AG04450 (cell line): ENCODE measurements at regions not wholly inside any gene's neighbourhood (a gene's known extent, or its start where the extent isn't known, plus 50 kb on each side); places are given as distances from the start of the nearest gene placed in this dataset.
"Not testable (repeated sequence)": the region's sequence is repeated elsewhere in the genome, so short reads cannot be mapped to it uniquely, and the experiment has no call there.

ENCODE experiments used
- CTCF ChIA-PET: fragments of 300-600, 350-600 bp; formaldehyde crosslinking; extraction: SDS; loops from one replicate; lab custom pipeline; 2022; ENCODE audit warnings: antibody characterized with exemption, inconsistent platforms; lab: Charles Lee
- POLR2A ChIA-PET: fragments of 350-600 bp; formaldehyde crosslinking; extraction: SDS; loops from one replicate; lab custom pipeline; 2021; ENCODE audit warnings: antibody characterized with exemption, inconsistent platforms; lab: Yijun Ruan, JAX
- DNase-seq: peaks from one replicate; pipeline ENCODE4 v3.0.0-alpha.2; 2011; ENCODE audit warnings: low read depth, low spot score
- H3K27ac ChIP-seq: one replicate; pipeline ENCODE4 v1.5.1; 2012; ENCODE audit warnings: low read depth, low read length, control low read depth
- H3K27me3 ChIP-seq: one replicate; pipeline ENCODE4 v1.6.0; 2012; ENCODE audit warnings: low read length; ENCODE audit not compliant: control insufficient read depth, insufficient read depth
- H3K4me3 ChIP-seq: 2 replicates; pipeline ENCODE4 v1.5.1; 2011; ENCODE audit warnings: mild to moderate bottlenecking, low read depth, low read length, control low read depth
- H3K9me3 ChIP-seq: 2 replicates; pipeline ENCODE4 v1.5.1; 2012; ENCODE audit warnings: low read length; ENCODE audit not compliant: control insufficient read depth, insufficient read depth
- TF ChIP-seq, protein P1 (sequence below): IDR thresholded peaks from 2 replicates; pipeline ENCODE4 v1.5.1; 2011; ENCODE audit warnings: low read depth, low read length, control low read depth, inconsistent platforms

DNA sequence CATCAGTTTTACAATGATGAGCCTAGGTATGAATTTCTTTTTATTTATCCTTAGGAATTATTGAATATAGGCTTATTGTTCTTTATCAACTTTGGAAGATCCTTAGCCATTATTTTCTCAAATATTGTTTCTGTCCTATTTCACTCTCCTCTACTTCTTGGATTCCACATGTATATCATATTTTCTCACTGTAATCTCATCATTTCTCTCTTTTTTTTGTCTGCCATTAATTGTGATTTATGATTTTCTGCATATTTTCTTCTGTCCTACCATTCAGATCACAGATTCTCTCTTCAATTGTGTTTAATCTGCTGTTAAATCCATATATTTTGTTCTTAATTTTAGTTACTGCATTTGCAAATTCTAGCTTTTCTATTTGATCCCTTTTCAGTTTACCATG, 139.8 kb downstream of the ARRDC3 start:
- Histone ChIP-seq H3K9me3 (no peaks in the 10 kb centered on the region), H3K27me3 (no peaks in the 10 kb centered on the region), H3K27ac (no peak overlapping the region), H3K4me3 (no peak overlapping the region)
- TF ChIP-seq, protein P1, sequence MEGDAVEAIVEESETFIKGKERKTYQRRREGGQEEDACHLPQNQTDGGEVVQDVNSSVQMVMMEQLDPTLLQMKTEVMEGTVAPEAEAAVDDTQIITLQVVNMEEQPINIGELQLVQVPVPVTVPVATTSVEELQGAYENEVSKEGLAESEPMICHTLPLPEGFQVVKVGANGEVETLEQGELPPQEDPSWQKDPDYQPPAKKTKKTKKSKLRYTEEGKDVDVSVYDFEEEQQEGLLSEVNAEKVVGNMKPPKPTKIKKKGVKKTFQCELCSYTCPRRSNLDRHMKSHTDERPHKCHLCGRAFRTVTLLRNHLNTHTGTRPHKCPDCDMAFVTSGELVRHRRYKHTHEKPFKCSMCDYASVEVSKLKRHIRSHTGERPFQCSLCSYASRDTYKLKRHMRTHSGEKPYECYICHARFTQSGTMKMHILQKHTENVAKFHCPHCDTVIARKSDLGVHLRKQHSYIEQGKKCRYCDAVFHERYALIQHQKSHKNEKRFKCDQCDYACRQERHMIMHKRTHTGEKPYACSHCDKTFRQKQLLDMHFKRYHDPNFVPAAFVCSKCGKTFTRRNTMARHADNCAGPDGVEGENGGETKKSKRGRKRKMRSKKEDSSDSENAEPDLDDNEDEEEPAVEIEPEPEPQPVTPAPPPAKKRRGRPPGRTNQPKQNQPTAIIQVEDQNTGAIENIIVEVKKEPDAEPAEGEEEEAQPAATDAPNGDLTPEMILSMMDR: no peak
- ChIA-PET POLR2A (no interaction called here), CTCF (no interaction called here)
- DNase-seq: no peak

DNA sequence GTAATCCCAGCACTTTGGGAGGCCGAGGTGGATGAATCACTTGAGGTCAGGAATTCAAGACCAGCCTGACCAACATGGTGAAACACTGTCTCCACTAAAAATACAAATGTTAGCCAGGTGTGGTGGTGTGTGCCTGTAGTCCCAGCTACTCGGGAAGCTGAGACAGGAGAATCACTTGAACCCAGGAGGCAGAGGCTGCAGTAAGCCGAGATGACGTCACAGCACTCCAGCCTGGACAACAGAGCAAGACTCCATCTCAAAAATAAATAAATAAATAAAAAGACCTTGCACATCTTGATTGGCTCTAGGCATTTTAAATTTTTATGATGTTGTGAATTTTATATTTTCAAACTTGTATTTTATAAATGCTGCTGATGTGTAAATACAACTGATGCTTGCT, 141.7 kb downstream of the ARRDC3 start:
- DNase-seq, CTCF ChIA-PET, H3K27me3 ChIP-seq, H3K4me3 ChIP-seq, H3K9me3 ChIP-seq, H3K27ac ChIP-seq, POLR2A ChIA-PET: not testable (repeated sequence)

DNA sequence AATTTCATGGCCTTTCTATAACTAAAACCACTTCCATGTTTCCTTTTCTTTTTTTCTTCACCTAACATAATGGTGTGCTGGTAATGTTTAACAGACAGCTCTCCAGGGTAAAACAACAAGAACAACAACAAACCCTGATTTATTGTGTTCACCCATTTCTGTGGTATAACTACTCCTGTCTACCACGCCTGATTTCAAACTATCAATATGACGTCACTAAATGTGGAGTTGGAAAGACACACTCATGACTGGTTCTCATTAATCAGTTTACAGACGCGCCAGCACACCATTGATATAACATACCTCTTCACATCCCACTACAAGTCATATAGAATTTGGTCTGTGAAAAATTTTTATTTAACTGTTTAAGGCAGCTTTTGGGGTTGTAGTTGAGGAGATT, 142.9 kb downstream of the ARRDC3 start:
- H3K4me3 ChIP-seq: no peak overlapping the region
- no peak for DNase-seq
- ChIA-PET POLR2A (no interaction called here), CTCF (no interaction called here)
- TF ChIP-seq, protein P1: no peak
- no peaks in the 10 kb centered on the region for H3K9me3 ChIP-seq
- H3K27ac ChIP-seq: no peak overlapping the region
- no peaks in the 10 kb centered on the region for H3K27me3 ChIP-seq

DNA sequence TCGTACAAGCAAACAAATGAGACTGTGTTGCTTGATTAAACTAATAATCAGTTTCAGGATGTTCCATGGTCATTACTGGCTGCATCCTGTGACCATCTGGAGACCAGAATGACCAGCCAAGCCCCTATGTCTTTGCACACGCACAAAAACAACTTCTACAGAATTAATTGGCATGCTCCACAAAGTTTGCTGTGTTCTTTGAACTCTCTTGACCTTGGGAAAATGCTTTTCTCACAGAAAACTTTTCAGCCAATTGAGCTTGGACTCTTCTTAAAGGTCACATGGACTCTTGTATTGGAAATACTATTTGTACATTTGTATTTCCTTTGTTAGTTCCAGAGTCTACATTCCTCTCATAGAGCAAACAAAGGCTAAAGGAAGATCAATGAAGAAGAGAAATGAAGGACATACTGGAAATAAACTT, 147.8 kb downstream of the ARRDC3 start:
- no peak overlapping the region for H3K4me3 ChIP-seq
- no peak overlapping the region for H3K27ac ChIP-seq
- H3K9me3 ChIP-seq: no peaks in the 10 kb centered on the region
- CTCF ChIA-PET: interaction anchor here (0.6 kb wide), 1 partner anchor 15 kb away, joined by 4 read pairs; no protein-coding TSS in a partner anchor
- no peaks in the 10 kb centered on the region for H3K27me3 ChIP-seq
- DNase-seq: no peak
- POLR2A ChIA-PET: no interaction called here
- TF ChIP-seq, protein P1: no peak

DNA sequence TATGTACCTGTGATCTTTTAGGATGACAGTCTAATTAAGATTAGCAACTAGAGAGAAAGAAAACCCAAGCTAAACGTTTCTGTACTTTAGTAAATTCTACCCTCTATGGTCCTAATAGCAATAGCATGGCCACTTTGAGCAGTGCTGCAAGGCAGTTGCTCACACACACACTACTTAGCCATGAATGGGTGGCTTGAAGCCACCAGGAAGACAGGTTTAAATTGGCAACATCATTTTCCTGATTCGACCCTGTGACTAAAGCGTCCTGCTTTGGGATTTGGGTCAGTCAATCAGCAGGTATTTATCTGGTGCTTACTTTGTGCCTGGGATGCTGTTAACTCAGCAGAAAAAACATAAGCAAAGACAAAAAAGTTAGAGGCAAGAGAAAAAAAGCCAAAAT, 150.6 kb downstream of the ARRDC3 start:
- Histone ChIP-seq H3K27me3 (no peaks in the 10 kb centered on the region), H3K9me3 (peaks cover 3% of the 10 kb centered on the region), H3K4me3 (no peak overlapping the region), H3K27ac (no peak overlapping the region)
- TF ChIP-seq, protein P1: no peak
- POLR2A ChIA-PET: no interaction called here
- DNase-seq: no peak
- CTCF ChIA-PET: interaction anchor here (0.6 to 1.5 kb wide), 3 partner anchors 17 to 301 kb away, joined by 3 to 4 read pairs (median 3); no protein-coding TSS in a partner anchor
